ENCODE measurements at regions not wholly inside any gene's neighbourhood (a gene's known extent, or its start where the extent isn't known, plus 50 kb on each side); places are given as distances from the start of the nearest gene placed in this dataset.

- DNase-seq (ENCODE audit: low spot score): no peak
- TF ChIP-seq CTCF (IDR thresholded peaks at IDR 0.05): no peak
- Histone ChIP-seq H3K27ac (no peak overlapping the region), H3K4me3 (no peak overlapping the region)
Measured at GRCh38 chr3:98644168-98644567, 50.8 kb upstream of the CPOX start.

DNA sequence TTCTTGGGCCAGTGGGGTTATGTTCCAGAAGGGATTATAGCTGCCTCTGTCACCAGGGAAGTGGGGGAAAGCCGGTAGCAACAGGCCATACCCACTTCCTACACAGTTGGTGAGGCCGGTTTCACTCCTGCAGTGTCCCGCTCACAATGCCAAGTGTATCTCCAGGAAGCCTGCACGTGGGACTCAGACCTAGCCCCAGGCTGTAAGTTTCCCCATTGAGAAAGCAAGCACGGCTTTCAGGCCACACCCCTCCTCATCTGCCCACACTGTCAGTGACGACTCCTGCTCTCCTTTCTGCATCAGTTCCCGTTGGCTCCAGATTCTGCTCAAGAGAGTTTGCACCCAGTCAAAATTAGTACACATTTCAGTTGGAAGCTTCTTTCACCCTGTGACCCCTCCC is 51.6 kb upstream of the CPOX start:
- DNase-seq (ENCODE audit: low spot score): no peak
- no peak overlapping the region for H3K4me3 ChIP-seq
- H3K27ac ChIP-seq: no peak overlapping the region

GRCh38 chr3:98646680-98647079 is 53.3 kb upstream of the CPOX start:
- Histone ChIP-seq H3K27ac (no peak overlapping the region), H3K4me3 (no peak overlapping the region)
- TF ChIP-seq CTCF (IDR thresholded peaks at IDR 0.05): no peak
- DNase-seq (ENCODE audit: low spot score): no peak

More for the DNA sequence above, 51.6 kb upstream of the CPOX start:
- no peak for TF ChIP-seq CTCF (IDR thresholded peaks at IDR 0.05)

GRCh38 chr3:98647197-98647596 is 53.8 kb upstream of the CPOX start:
- no peak for TF ChIP-seq CTCF (IDR thresholded peaks at IDR 0.05)
- H3K27ac ChIP-seq: no peak overlapping the region

DNA sequence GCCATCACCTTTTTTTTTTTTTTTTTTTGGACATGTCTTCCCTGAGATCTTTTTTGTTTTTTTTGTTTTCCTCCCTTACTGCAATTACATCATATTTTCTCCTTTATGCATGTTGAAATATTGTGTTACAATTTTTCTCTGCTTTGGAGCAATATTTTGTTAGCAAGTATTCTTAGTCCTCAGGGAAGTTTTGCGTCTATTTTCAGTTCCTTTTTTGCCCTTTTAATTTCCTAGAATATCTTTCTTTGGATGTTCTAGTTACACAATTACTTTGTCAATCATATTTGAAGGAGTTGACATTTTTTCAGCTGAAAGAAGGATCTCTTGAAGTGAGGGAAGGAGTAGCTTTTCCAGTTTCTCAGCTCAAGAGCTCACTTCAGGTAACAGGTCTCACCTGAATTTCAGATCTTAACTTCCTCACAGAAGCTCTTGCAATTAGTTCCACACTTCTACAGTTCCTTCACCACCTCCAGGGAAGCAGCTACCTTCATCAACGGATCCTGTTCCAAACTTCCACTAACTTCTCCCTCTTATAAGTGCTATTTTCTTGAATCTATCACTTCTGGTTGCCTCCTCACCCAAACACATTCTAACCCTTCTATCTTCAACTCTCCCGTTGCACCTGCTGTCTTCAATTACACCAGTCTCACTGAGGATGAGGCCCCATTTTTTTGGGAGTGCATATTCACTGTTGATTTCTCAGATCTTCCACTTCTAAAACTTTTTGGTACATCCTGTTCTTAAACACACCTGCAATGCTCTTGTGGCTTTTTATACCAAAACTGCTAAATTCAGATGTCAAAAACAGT is 57.8 kb upstream of the CPOX start:
- no peak for DNase-seq (ENCODE audit: low spot score)

More at GRCh38 chr3:98647197-98647596, 53.8 kb upstream of the CPOX start:
- H3K4me3 ChIP-seq: no peak overlapping the region
- no peak for DNase-seq (ENCODE audit: low spot score)

DNA sequence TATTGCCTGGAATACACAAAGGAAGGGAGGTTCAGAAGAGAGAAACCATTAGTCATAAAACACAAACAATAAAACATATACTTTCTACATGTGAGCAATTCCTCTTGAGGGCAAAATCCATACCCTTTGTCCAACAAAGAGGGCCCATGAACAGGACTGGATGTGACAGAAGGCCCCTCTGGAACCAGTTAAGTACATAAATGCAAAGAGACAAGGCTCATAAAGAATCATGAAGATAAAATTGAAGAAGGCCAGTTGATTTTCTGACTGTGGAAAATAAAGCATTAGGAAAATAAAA is 58.3 kb upstream of the CPOX start:
- DNase-seq (ENCODE audit: low spot score): no peak
- H3K27ac ChIP-seq: no peak overlapping the region
- TF ChIP-seq CTCF (IDR thresholded peaks at IDR 0.05): no peak
- no peak overlapping the region for H3K4me3 ChIP-seq

More for the DNA sequence above, 57.8 kb upstream of the CPOX start:
- TF ChIP-seq CTCF (IDR thresholded peaks at IDR 0.05): no peak
- H3K27ac ChIP-seq: no peak overlapping the region
- no peak overlapping the region for H3K4me3 ChIP-seq

DNA sequence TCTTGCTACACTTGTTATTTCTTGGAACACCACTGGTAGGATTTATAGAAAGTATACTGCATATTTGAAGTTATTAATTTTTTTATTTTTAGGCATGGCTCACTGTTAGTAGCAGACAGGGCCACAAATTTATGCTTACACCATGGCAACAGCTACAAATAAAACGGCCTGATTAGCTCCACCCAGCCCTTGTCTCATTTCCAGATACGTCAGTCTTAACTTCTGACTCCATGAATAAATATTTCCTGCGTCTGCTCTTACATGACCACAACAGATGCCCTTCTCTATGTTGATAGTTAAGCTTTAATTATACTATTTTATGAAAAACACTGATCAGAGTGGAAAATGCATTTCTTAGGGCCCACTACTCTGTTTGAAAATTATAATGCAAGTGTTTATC is 62.3 kb upstream of the CPOX start:
- Histone ChIP-seq H3K4me3 (no peak overlapping the region), H3K27ac (no peak overlapping the region)
- no peak for DNase-seq (ENCODE audit: low spot score)
- no peak for TF ChIP-seq CTCF (IDR thresholded peaks at IDR 0.05)
